Uterus (tissue), 3 donors: ENCODE measurements at regions not wholly inside any gene's neighbourhood (a gene's known extent, or its start where the extent isn't known, plus 50 kb on each side); places are given as distances from the start of the nearest gene placed in this dataset.

ENCODE experiments used
- DNase-seq, 2 donors: peaks; one replicate each; pipeline ENCODE4 v3.0.0-alpha.2; 2019 to 2020
- H3K27ac ChIP-seq, 2 donors: fragments of 200-600 bp; sonication (generic); 1 replicate in 1 of 2; 2 replicates in 1 of 2; pipeline ENCODE4 v1.5.1; 2016 to 2018
- H3K27me3 ChIP-seq, 2 donors: fragments of 200-600 bp; sonication (generic); one replicate each; pipeline ENCODE4 v1.5.1; 2018 to 2019; ENCODE audit warnings: control low read depth in 1 of 2
- H3K36me3 ChIP-seq, 2 donors: fragments of 200-600 bp; sonication (generic); one replicate each; pipeline ENCODE4 v1.5.1; 2019; ENCODE audit warnings: control low read depth in 1 of 2
- H3K4me1 ChIP-seq, 2 donors: fragments of 200-600 bp; sonication (generic); one replicate each; pipeline ENCODE4 v1.5.1; 2018 to 2019; ENCODE audit warnings: control low read depth in 1 of 2
- H3K4me3 ChIP-seq, 2 donors: fragments of 200-600 bp; sonication (generic); 1 replicate in 1 of 2; 2 replicates in 1 of 2; pipeline ENCODE4 v1.5.1; 2018 to 2019; ENCODE audit warnings: mild to moderate bottlenecking in 1 of 2
- H3K9me3 ChIP-seq, 2 donors: fragments of 200-600 bp; sonication (generic); one replicate each; pipeline ENCODE4 v1.5.1; 2019; ENCODE audit warnings: control low read depth in 1 of 2
- CTCF ChIP-seq, 4 experiments: fragments of 200-600 bp in 2 of 4; fragments of 450-650 bp in 2 of 4; sonication (generic) in 2 of 4; IDR thresholded peaks; one replicate each; pipeline ENCODE4 v1.5.1; 2016 to 2019; ENCODE audit warnings: antibody characterized with exemption in 4 of 4, mild to moderate bottlenecking in 2 of 4, moderate library complexity in 1 of 4
- POLR2A ChIP-seq, 2 donors: fragments of 450-650 bp; IDR thresholded peaks; one replicate each; pipeline ENCODE4 v1.6.1; 2016; ENCODE audit warnings: antibody characterized with exemption in 2 of 2, mild to moderate bottlenecking in 1 of 2, moderate library complexity in 1 of 2
- intact Hi-C: fragments of 100-400 bp; cut with DNase I; formaldehyde crosslinking; loops from one replicate; pipeline ENCODE4 v1.15.1; 2023; ENCODE audit warnings: low total_unique reads
- donor health status: DM: yes; HTN: yes; CAD: no.

DNA sequence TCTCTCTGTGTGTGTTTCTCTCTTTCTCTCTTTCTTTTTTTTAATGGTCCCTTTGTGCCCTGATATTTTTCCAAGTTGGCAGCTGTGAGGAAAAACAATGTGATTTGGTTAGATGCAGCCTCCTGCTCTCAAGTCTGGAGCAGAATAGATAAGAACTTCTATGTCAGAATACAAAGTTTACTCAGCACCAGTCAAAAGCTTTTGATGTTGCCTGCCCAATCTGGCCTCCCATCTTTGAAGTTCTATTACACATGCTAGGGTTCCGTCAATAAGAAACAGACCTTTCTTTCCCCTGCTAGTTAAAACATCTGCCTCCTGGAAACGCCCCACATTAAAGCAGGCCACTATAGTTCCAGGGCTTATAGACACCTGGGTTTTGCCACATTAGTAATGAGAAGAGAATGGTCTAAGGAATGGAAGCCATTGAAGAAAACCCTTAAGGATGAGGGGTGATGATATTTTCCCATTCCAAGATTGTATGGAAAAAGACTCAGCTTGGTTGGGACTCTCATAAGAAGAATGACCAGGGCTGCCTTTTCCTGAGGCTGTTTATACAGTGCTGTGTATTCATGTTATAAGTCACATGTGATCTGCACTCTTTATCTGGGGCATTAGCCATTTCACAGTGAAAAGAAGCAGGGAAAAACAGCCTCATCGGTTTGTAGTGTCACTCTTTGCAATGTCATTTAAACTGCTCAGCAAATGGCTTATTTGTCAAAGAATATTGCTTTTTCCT is 414.7 kb upstream of the PROX1 start:
- H3K9me3 ChIP-seq, result no peaks in the 10 kb centered on the region
- TF ChIP-seq POLR2A (IDR thresholded peaks at IDR 0.05) (no peak), CTCF (IDR thresholded peaks at IDR 0.05) (no peak)
- intact Hi-C loops, result no loop called here

DNA sequence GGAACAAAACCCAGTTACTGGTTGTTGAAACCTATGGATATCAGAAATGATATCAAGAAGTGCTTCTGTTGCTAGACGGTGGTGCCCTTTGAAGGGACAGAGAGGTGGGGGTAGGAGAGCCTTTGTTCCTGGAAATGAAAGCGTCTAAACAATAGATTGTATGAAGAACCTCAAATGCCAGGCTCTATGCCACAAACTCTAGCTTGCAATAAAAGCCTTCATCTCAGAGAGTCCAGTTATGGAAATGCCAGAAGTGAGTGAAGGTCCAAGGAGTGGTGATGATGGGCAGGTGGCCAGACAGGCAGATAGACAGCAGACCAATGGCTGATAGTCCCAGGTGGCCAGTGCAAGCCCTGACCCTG is 414.1 kb upstream of the PROX1 start:
- TF ChIP-seq POLR2A (IDR thresholded peaks at IDR 0.05) (no peak), CTCF (IDR thresholded peaks at IDR 0.05) (no peak)
- no peaks in the 10 kb centered on the region for H3K36me3 ChIP-seq
- H3K27me3 ChIP-seq, result no peaks in the 10 kb centered on the region
- H3K4me3 ChIP-seq, result no peak overlapping the region
- H3K4me1 ChIP-seq, result no peaks in the 10 kb centered on the region
- H3K27ac ChIP-seq, result no peak overlapping the region
- intact Hi-C loops, result no loop called here
- DNase-seq, result no peak
- H3K9me3 ChIP-seq, result no peaks in the 10 kb centered on the region

More for the DNA sequence above, 414.7 kb upstream of the PROX1 start:
- no peak for DNase-seq
- Histone ChIP-seq H3K4me3 (no peak overlapping the region), H3K36me3 (no peaks in the 10 kb centered on the region), H3K27ac (no peak overlapping the region), H3K27me3 (no peaks in the 10 kb centered on the region), H3K4me1 (no peaks in the 10 kb centered on the region)

DNA sequence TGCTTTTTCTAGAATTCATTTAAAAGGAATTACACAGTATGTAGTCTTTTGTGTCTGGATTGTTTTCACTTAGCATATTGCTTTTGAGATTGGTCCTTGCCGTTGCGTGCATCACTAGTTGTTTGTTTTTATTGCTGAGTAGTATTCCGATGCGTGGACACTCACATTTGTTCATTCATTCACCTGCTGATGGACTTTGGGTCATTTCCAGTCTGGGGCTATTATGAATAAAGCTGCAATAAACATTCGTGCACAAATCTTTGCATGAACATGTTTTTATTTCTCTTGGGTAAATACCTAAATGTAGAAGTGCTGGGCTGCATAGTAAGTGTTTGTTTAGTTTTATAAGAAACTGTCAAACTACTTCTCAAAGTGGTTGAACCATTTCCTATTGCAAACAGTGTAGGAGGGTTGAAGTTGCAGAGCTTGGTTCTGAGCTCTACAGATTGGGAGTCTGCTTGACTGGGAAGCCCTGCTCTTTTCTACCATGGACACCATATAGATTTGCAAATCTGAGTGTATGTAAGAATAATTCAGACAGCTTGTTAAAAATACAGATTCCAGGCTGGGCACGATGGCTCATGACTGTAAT is 404.7 kb upstream of the PROX1 start:
- no peak for DNase-seq
- no peaks in the 10 kb centered on the region for H3K36me3 ChIP-seq
- H3K4me1 ChIP-seq, result no peaks in the 10 kb centered on the region
- H3K27ac ChIP-seq, result no peak overlapping the region
- no peaks in the 10 kb centered on the region for H3K27me3 ChIP-seq
- no peaks in the 10 kb centered on the region for H3K9me3 ChIP-seq
- no peak overlapping the region for H3K4me3 ChIP-seq
- TF ChIP-seq POLR2A (IDR thresholded peaks at IDR 0.05) (no peak), CTCF (IDR thresholded peaks at IDR 0.05) (no peak)
- intact Hi-C loops, result no loop called here

DNA sequence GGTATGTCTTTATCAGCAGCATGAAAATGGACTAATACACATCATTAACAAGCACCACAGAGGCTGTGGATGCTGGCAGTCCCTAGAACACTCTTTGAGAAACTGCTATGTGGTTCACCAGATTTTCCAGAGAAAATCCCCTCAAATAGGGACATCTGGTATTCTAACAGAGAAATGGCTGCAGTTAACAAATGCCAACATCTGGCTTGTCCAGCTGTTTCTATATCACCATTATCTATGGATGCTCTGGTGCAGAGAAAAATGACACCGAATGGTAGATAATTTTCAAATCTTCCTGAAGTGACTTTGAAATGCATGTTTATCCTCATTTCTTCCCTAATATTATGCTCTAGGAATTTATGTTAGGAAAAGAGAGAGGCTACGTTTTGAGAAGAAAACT is 403.5 kb upstream of the PROX1 start:
- TF ChIP-seq POLR2A (IDR thresholded peaks at IDR 0.05) (no peak), CTCF (IDR thresholded peaks at IDR 0.05) (no peak)
- intact Hi-C loops, result no loop called here
- Histone ChIP-seq H3K4me1 (no peaks in the 10 kb centered on the region), H3K27me3 (no peaks in the 10 kb centered on the region), H3K27ac (no peak overlapping the region), H3K4me3 (no peak overlapping the region), H3K9me3 (no peaks in the 10 kb centered on the region), H3K36me3 (no peaks in the 10 kb centered on the region)
- no peak for DNase-seq

DNA sequence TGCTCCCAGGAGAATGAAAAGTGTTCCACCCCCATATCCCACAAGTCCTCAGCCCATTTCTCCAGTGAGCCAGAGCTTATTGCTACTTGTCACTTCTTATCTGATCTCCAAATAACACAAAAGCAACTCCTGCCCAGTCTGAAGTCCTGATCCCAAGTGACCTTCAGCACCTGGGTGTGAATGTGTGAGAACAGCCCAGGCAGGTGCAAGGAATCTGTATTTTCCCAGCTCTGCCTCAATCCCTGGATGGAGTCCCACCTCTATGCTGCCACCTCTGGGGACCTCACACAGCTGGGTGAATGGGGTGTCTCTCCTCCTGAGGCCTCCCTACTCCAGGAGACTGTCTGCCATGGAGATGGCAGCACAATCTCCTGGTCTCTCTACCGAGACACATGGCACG is 402.4 kb upstream of the PROX1 start:
- no peak overlapping the region for H3K4me3 ChIP-seq
- intact Hi-C loops, result no loop called here
- DNase-seq, result no peak
- H3K9me3 ChIP-seq, result no peaks in the 10 kb centered on the region
- H3K27ac ChIP-seq, result no peak overlapping the region
- H3K27me3 ChIP-seq, result no peaks in the 10 kb centered on the region
- TF ChIP-seq CTCF (IDR thresholded peaks at IDR 0.05) (no peak), POLR2A (IDR thresholded peaks at IDR 0.05) (no peak)
- H3K36me3 ChIP-seq, result no peaks in the 10 kb centered on the region
- H3K4me1 ChIP-seq, result no peaks in the 10 kb centered on the region
